HepG2 (cell line): ENCODE measurements at regions not wholly inside any gene's neighbourhood (a gene's known extent, or its start where the extent isn't known, plus 50 kb on each side); places are given as distances from the start of the nearest gene placed in this dataset.
"Not testable (repeated sequence)": the region's sequence is repeated elsewhere in the genome, so short reads cannot be mapped to it uniquely, and the experiment has no call there.

Experiments used
- CREB1 ChIP-seq, 2 experiments: fragments of 450-650 bp in 1 of 2; IDR thresholded peaks; 2 replicates each; pipeline ENCODE4 v1.6.1; 2016 to 2017; ENCODE audit warnings: control low read depth in 1 of 2, mild to moderate bottlenecking in 1 of 2, missing compliant biosample characterization in 1 of 2, missing genetic modification characterization in 1 of 2
- NKX3-1 ChIP-seq: sonication (generic); formaldehyde crosslinking; IDR thresholded peaks from 2 replicates; pipeline ENCODE4 v1.5.0; 2020; ENCODE audit warnings: missing genetic modification reagents
- NR2F6 ChIP-seq, 2 experiments: IDR thresholded peaks; 2 replicates each; pipeline ENCODE4 v1.6.1; 2016; ENCODE audit warnings: antibody characterized with exemption in 1 of 2, mild to moderate bottlenecking in 1 of 2
- SATB2 ChIP-seq: sonication (generic); formaldehyde crosslinking; IDR thresholded peaks from 2 replicates; pipeline ENCODE4 v1.5.0; 2020; ENCODE audit warnings: missing genetic modification reagents
- ZFP90 ChIP-seq: sonication (generic); formaldehyde crosslinking; IDR thresholded peaks from 2 replicates; pipeline ENCODE4 v1.8.0; 2022; ENCODE audit warnings: missing genetic modification reagents, mild to moderate bottlenecking, inconsistent platforms, borderline replicate concordance
- ZMYM2 ChIP-seq: sonication (generic); formaldehyde crosslinking; IDR thresholded peaks from 2 replicates; pipeline ENCODE4 v1.8.0; 2022; ENCODE audit warnings: mild to moderate bottlenecking, missing genetic modification reagents
- ZNF263 ChIP-seq: sonication (generic); formaldehyde crosslinking; IDR thresholded peaks from 2 replicates; pipeline ENCODE4 v1.4.0; 2020; ENCODE audit warnings: missing genetic modification reagents
- ZNF264 ChIP-seq: sonication (generic); formaldehyde crosslinking; IDR thresholded peaks from 2 replicates; pipeline ENCODE4 v1.4.0; 2020; ENCODE audit warnings: missing genetic modification reagents
- ZNF557 ChIP-seq: sonication (generic); formaldehyde crosslinking; IDR thresholded peaks from 2 replicates; pipeline ENCODE4 v1.4.0; 2020; ENCODE audit warnings: missing genetic modification reagents
- TF ChIP-seq, protein P1 (sequence below): sonication (generic); formaldehyde crosslinking; IDR thresholded peaks from 2 replicates; pipeline ENCODE4 v1.4.0; 2020; ENCODE audit warnings: missing genetic modification reagents, borderline replicate concordance
- TF ChIP-seq, protein P2 (sequence below): sonication (generic); formaldehyde crosslinking; IDR thresholded peaks from 2 replicates; pipeline ENCODE4 v1.9.0; 2022; ENCODE audit warnings: low read depth, missing genetic modification reagents
- TF ChIP-seq, protein P3 (sequence below): sonication (generic); formaldehyde crosslinking; IDR thresholded peaks from 2 replicates; pipeline ENCODE4 v1.4.0; 2020; ENCODE audit warnings: missing genetic modification reagents, borderline replicate concordance
- TF ChIP-seq, protein P4 (sequence below): sonication (generic); formaldehyde crosslinking; IDR thresholded peaks from 2 replicates; pipeline ENCODE4 v1.5.0; 2020; ENCODE audit warnings: mild to moderate bottlenecking, missing genetic modification reagents, moderate library complexity

DNA sequence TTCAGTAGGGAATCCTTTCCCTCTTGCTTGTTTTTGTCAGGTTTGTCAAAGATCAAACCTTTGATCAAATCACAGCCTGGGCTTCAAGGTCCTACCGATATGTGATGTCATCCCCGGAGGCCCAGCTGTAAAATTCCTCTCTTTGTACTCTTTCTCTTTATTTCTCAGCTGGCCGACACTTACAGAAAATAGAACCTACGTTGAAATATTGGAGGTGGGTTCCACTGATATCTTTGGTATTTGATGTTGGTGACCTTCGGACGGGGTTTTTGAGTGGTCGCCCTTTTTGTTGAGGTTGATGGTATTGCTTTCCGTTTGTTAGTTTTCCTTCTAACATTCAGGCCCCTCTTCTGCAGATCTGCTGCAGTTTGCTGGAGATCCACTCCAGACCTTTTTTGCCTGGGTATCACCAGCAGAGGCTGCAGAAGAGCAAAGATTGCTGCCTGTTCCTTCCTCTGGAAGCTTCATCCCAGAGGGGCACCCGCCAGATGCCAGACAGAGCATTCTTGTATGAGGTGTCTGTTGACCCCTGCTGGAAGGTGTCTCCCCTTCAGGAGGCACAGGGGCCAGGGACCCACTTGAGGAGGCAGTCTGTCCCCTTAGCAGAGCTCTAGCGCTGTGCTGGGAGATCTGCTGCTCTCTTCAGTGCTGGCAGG, 316.3 kb downstream of the MAN2A1 start (continued):
- TF ChIP-seq NKX3-1 (CRISPR knock-in tag), result peak; percentile 40; the same call in 1 of the 2 replicates
- TF ChIP-seq ZMYM2 (CRISPR knock-in tag), result 0 out of 2 replicates have a peak, but pooled peaks have one; percentile 40
- TF ChIP-seq SATB2 (CRISPR knock-in tag), result 0 out of 2 replicates have a peak, but pooled peaks have one; percentile 38
- TF ChIP-seq, protein P1, sequence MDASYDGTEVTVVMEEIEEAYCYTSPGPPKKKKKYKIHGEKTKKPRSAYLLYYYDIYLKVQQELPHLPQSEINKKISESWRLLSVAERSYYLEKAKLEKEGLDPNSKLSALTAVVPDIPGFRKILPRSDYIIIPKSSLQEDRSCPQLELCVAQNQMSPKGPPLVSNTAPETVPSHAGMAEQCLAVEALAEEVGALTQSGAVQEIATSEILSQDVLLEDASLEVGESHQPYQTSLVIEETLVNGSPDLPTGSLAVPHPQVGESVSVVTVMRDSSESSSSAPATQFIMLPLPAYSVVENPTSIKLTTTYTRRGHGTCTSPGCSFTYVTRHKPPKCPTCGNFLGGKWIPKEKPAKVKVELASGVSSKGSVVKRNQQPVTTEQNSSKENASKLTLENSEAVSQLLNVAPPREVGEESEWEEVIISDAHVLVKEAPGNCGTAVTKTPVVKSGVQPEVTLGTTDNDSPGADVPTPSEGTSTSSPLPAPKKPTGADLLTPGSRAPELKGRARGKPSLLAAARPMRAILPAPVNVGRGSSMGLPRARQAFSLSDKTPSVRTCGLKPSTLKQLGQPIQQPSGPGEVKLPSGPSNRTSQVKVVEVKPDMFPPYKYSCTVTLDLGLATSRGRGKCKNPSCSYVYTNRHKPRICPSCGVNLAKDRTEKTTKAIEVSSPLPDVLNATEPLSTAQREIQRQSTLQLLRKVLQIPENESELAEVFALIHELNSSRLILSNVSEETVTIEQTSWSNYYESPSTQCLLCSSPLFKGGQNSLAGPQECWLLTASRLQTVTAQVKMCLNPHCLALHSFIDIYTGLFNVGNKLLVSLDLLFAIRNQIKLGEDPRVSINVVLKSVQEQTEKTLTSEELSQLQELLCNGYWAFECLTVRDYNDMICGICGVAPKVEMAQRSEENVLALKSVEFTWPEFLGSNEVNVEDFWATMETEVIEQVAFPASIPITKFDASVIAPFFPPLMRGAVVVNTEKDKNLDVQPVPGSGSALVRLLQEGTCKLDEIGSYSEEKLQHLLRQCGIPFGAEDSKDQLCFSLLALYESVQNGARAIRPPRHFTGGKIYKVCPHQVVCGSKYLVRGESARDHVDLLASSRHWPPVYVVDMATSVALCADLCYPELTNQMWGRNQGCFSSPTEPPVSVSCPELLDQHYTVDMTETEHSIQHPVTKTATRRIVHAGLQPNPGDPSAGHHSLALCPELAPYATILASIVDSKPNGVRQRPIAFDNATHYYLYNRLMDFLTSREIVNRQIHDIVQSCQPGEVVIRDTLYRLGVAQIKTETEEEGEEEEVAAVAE (CRISPR knock-in tag), result 0 out of 2 replicates have a peak, but pooled peaks have one; percentile 36
- TF ChIP-seq, protein P2, sequence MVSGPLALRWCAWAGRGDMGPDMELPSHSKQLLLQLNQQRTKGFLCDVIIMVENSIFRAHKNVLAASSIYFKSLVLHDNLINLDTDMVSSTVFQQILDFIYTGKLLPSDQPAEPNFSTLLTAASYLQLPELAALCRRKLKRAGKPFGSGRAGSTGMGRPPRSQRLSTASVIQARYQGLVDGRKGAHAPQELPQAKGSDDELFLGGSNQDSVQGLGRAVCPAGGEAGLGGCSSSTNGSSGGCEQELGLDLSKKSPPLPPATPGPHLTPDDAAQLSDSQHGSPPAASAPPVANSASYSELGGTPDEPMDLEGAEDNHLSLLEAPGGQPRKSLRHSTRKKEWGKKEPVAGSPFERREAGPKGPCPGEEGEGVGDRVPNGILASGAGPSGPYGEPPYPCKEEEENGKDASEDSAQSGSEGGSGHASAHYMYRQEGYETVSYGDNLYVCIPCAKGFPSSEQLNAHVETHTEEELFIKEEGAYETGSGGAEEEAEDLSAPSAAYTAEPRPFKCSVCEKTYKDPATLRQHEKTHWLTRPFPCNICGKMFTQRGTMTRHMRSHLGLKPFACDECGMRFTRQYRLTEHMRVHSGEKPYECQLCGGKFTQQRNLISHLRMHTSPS (CRISPR knock-in tag), result peak; percentile 78; the same call in 1 of the 2 replicates
- TF ChIP-seq ZNF557 (CRISPR knock-in tag), result peak; percentile 77; the same call in 1 of the 2 replicates
- peak; percentile 59 for TF ChIP-seq CREB1 (IDR thresholded peaks at IDR 0.05)
- TF ChIP-seq CREB1 (CRISPR knock-in tag; IDR thresholded peaks at IDR 0.05), result peak; percentile 68
- TF ChIP-seq, protein P3, sequence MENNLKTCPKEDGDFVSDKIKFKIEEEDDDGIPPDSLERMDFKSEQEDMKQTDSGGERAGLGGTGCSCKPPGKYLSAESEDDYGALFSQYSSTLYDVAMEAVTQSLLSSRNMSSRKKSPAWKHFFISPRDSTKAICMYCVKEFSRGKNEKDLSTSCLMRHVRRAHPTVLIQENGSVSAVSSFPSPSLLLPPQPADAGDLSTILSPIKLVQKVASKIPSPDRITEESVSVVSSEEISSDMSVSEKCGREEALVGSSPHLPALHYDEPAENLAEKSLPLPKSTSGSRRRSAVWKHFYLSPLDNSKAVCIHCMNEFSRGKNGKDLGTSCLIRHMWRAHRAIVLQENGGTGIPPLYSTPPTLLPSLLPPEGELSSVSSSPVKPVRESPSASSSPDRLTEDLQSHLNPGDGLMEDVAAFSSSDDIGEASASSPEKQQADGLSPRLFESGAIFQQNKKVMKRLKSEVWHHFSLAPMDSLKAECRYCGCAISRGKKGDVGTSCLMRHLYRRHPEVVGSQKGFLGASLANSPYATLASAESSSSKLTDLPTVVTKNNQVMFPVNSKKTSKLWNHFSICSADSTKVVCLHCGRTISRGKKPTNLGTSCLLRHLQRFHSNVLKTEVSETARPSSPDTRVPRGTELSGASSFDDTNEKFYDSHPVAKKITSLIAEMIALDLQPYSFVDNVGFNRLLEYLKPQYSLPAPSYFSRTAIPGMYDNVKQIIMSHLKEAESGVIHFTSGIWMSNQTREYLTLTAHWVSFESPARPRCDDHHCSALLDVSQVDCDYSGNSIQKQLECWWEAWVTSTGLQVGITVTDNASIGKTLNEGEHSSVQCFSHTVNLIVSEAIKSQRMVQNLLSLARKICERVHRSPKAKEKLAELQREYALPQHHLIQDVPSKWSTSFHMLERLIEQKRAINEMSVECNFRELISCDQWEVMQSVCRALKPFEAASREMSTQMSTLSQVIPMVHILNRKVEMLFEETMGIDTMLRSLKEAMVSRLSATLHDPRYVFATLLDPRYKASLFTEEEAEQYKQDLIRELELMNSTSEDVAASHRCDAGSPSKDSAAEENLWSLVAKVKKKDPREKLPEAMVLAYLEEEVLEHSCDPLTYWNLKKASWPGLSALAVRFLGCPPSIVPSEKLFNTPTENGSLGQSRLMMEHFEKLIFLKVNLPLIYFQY (CRISPR knock-in tag), result 0 out of 2 replicates have a peak, but pooled peaks have one; percentile 22
- TF ChIP-seq ZNF264 (CRISPR knock-in tag), result peak; percentile 34
- TF ChIP-seq ZNF263 (CRISPR knock-in tag), result 0 out of 2 replicates have a peak, but pooled peaks have one; percentile 35
- TF ChIP-seq, protein P4, sequence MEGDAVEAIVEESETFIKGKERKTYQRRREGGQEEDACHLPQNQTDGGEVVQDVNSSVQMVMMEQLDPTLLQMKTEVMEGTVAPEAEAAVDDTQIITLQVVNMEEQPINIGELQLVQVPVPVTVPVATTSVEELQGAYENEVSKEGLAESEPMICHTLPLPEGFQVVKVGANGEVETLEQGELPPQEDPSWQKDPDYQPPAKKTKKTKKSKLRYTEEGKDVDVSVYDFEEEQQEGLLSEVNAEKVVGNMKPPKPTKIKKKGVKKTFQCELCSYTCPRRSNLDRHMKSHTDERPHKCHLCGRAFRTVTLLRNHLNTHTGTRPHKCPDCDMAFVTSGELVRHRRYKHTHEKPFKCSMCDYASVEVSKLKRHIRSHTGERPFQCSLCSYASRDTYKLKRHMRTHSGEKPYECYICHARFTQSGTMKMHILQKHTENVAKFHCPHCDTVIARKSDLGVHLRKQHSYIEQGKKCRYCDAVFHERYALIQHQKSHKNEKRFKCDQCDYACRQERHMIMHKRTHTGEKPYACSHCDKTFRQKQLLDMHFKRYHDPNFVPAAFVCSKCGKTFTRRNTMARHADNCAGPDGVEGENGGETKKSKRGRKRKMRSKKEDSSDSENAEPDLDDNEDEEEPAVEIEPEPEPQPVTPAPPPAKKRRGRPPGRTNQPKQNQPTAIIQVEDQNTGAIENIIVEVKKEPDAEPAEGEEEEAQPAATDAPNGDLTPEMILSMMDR, result peak; percentile 92
- not testable (repeated sequence) for TF ChIP-seq NR2F6 (IDR thresholded peaks at IDR 0.05)
- TF ChIP-seq NR2F6 (CRISPR knock-in tag; IDR thresholded peaks at IDR 0.05), result peak; percentile 13; the same call in 1 of the 2 replicates
- TF ChIP-seq ZFP90, result 0 out of 2 replicates have a peak, but pooled peaks have one; percentile 24
